NCI-H146 treated with DMSO at 0.1 percent for 48 hours (cell line): ENCODE measurements at regions not wholly inside any gene's neighbourhood (a gene's known extent, or its start where the extent isn't known, plus 50 kb on each side); places are given as distances from the start of the nearest gene placed in this dataset.

Experiments
- DNase-seq: peaks from one replicate; lab custom pipeline; 2025; ENCODE audit not compliant: unreplicated experiment; lab: John Stamatoyannopoulos, UW

- DNase-seq = no peak
Observed at GRCh38 chr3:31445701-31446100, 87.0 kb upstream of the STT3B start.

DNA sequence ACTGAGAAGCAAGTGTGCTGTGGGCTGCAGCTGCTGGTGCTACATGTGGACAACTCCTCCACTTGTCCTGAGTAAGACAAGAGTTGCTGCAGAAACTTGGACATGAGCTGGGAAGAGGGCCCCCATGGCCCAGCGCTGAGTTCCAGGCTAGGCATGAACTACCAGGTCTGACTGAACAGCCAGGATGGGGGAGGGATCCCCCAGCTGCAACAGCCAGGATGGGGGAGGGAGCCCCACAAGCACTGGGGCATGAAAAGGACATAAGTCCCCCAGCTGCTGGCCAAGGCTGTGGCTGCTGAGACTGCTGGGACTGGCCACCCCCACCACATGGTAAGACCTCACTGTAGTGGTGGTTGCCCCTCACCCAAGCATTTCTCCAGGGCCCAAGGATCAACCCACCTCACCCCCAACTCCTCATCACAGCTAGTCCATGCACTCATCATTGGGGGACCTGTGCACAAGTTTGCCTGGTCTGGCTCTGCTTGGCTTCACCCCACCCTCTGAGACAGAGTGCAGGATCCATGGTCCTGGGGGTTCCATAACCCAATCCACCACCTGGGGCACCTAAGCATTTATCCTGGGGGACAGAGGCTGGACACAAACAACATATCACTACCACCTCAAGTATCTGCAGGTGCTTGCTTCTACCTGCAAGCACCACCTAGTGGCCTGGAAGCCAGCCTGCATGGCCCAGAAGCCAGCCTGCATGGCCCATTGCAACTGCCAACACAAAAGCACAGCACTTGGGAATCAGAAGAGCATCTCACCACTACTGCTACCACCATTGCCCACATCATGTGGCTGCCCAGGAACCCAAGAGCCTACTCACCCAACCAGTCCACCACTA, 84.5 kb upstream of the STT3B start:
- no peak for DNase-seq

DNA sequence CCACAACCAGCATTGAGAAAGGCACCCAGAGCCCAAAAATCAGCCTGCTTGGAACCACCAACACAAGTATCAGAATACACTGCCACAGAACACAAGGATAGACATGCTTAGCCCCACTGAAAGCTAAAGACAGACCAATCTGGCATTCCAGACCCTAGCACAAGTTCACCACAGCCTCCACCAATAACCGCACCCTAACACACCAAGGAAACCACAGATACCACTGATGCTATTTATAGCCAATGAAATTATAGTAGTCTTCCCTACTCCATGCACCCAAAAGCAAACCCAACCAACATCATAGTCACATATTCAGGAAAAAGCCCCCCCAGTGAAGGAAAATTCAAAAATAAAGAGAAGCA, 83.9 kb upstream of the STT3B start:
- DNase-seq = no peak

GRCh38 chr3:31449318-31449717, 83.4 kb upstream of the STT3B start:
- no peak for DNase-seq

DNA sequence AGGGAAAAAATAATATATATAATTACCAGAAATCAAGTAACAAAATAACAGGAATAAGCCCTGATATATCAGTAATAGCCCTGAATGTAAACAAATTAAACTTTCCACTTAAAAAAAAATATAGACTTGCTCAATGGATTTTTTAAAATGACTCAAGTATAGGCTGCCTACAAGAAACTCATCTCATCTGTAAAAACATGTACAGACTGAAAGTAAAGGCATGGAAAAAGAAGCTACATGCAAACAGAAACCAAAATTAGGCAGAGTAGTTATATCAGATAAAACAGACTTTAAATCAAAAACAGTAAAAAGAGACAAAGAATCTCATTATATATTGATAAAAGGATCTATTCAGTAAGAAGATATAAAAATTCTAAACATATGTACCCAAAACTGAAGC, 82.4 kb upstream of the STT3B start:
- no peak for DNase-seq

- DNase-seq = no peak
Observed at GRCh38 chr3:31452495-31453106, 80.1 kb upstream of the STT3B start.

- no peak for DNase-seq
Observed at GRCh38 chr3:31453430-31453829, 79.3 kb upstream of the STT3B start.

GRCh38 chr3:31455524-31455923, 77.2 kb upstream of the STT3B start:
- no peak for DNase-seq

DNA sequence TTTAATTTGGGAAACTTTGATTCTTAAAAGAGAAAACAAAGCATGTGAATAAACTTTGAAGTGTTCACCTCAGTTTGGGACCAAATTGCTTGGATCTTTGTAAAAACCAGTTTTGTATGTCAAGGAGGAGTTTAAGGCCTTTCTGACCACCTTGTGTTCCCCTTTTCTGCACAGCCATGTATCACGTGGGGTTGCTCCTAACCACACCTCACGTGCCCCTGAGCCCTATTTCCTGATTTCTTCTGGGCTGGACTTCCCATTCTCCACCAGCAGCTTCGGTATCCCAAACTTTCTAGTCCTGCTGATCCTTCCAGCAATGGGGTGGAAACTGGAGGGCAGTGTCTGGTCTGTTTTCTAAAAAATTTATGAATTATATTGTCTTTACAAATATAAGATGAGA, 76.4 kb upstream of the STT3B start:
- DNase-seq = no peak

GRCh38 chr3:31461426-31461825, 71.3 kb upstream of the STT3B start:
- DNase-seq = no peak

GRCh38 chr3:31462050-31462569, 70.6 kb upstream of the STT3B start:
- no peak for DNase-seq

DNA sequence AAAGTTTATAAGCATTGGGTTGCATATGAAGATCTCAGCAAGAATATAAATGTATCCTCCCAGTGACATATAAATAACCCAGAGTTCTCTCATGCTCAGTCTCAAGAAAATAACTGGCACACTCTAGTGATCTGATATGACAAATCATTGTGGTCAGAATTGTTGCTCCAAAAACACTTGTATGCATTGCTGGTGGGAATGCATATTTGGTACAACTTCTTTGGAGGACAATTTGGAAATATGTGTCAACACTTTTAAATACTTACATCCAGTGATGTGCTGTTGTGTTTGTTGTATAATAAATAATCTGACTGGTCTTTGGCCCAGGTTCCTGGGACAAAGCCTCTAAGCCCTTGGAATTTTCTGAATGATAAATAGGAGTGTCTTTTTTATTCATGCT, 66.7 kb upstream of the STT3B start:
- no peak for DNase-seq

GRCh38 chr3:31466866-31467265, 65.9 kb upstream of the STT3B start:
- no peak for DNase-seq

DNA sequence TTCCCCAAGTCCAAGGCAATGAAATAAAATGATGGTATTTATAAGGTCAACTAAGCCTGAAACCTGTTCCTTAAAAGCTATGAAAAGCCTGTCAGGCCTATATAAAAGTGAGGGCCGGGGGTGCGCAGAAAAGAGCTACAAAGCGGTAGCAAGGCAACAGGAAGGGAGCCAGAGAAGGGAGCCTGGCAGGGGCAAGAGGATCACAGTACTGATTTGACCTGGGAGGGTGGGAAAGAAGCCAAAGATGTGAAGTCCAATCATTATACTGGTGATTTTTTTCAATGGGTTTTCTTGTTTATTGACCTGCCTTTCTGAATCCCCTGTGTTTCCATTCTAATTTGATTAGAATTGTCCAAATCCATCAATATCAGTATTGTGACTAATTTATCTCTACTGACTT, 64.3 kb upstream of the STT3B start:
- DNase-seq = no peak

- DNase-seq = no peak
Observed at GRCh38 chr3:31469385-31469784, 63.3 kb upstream of the STT3B start.

- DNase-seq = no peak
Observed at GRCh38 chr3:31472479-31473390, 60.0 kb upstream of the STT3B start.

DNA sequence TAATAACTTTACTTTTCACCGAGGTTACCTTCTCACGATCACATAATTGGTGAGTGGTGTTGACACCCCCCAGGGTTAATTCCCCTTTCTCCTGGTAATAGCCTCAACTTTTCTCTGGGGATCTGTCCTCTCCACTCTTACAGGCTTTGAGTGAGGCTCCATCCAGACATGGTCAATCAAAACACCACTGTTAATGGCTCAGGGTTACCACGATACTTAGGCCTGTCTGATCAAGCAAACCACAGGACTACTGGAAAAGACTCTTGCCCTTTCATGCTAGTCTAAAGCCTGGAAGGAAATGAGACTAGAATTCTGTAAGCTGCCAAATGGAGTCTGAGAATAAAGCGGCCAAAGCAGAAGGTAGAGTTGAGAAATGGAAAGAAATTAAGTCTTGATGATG, 56.5 kb upstream of the STT3B start:
- no peak for DNase-seq

- no peak for DNase-seq
Observed at GRCh38 chr3:31479431-31479830, 53.3 kb upstream of the STT3B start.

DNA sequence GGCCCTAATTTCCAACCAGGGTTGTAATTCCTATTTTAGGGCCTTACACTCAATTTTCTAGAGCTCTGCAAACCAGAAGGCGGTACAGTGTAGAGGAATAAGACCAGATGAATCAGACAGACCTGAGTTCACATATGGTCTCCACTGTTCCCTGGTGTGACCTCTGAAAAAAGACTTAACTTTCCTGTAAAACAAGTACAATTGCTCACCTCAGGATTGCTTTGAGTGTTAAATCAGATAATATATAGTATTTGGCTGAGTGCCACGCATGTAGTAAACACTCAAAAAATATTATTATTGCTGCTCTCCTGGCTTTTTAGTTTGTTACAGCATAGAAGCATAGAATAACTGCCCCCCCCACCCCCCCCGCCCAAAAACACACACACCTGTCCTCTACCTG, 51.0 kb upstream of the STT3B start:
- DNase-seq = no peak

GRCh38 chr3:31482493-31483200, 50.1 kb upstream of the STT3B start:
- DNase-seq = no peak
